A549 (cell line): ENCODE measurements at regions not wholly inside any gene's neighbourhood (a gene's known extent, or its start where the extent isn't known, plus 50 kb on each side); places are given as distances from the start of the nearest gene placed in this dataset.

Experiments
- ATAC-seq, 2 experiments: fragments of 200-7000 bp in 1 of 2; fragments of >200 bp in 1 of 2; cut with Nextera tagmentation in 1 of 2; cut with Tn5 transposase in 1 of 2; 3 replicates each; pipeline versions ENCODE4 v1.8.0 to v1.9.1; 2018 to 2020; ENCODE audit warnings: mild to moderate bottlenecking in 1 of 2, moderate library complexity in 1 of 2
- CTCF ChIA-PET: fragments of 300-600 bp; sonication (Branson Sonifier 250); formaldehyde crosslinking; extraction: SDS; loops from one replicate; lab custom pipeline; 2021; ENCODE audit warnings: antibody characterized with exemption, inconsistent platforms; lab: Yijun Ruan, JAX
- POLR2A ChIA-PET: fragments of 350-600 bp; formaldehyde crosslinking; extraction: SDS; loops from one replicate; lab custom pipeline; 2021; ENCODE audit warnings: antibody characterized with exemption, inconsistent platforms; lab: Yijun Ruan, JAX
- DNase-seq, 2 experiments: peaks; one replicate each; pipeline versions ENCODE4 v3.0.0 to v3.0.0-alpha.2; 2011 to 2016; ENCODE audit warnings: low read depth in 1 of 2, low spot score in 1 of 2
- FAIRE-seq: peaks from 2 replicates; lab custom pipeline; 2011; peaks lifted over from hg19 to GRCh38; lab: Jason Lieb, UNC
- H3K27ac ChIP-seq, 2 experiments: fragments of >200 bp; sonication (Bioruptor Twin); formaldehyde crosslinking; 3 replicates each; pipeline ENCODE4 v1.5.1; 2016 to 2017
- H3K4me1 ChIP-seq: fragments of >200 bp; sonication (Bioruptor Twin); formaldehyde crosslinking; 3 replicates; pipeline ENCODE4 v1.6.1; 2016
- H3K4me2 ChIP-seq: fragments of >200 bp; sonication (Bioruptor Twin); formaldehyde crosslinking; 3 replicates; pipeline ENCODE4 v1.6.1; 2016
- H3K4me3 ChIP-seq: fragments of >200 bp; sonication (Bioruptor Twin); formaldehyde crosslinking; 3 replicates; pipeline ENCODE4 v1.5.1; 2016
- H3K9me3 ChIP-seq: fragments of >200 bp; sonication (Bioruptor Twin); formaldehyde crosslinking; 3 replicates; pipeline ENCODE4 v1.6.1; 2016
- CBX8 ChIP-seq: fragments of 200-600 bp; sonication (generic); IDR thresholded peaks from 2 replicates; pipeline ENCODE4 v1.6.1; 2016
- CEBPB ChIP-seq, 2 experiments: fragments of >200 bp in 1 of 2; sonication (Bioruptor Twin) in 1 of 2; formaldehyde crosslinking in 1 of 2; IDR thresholded peaks; 2 replicates each; pipeline ENCODE4 v1.6.1; 2012 to 2016
- CHD4 ChIP-seq: fragments of 200-600 bp; sonication (generic); IDR thresholded peaks from 2 replicates; pipeline ENCODE4 v1.6.1; 2016; ENCODE audit warnings: antibody characterized with exemption, mild to moderate bottlenecking, borderline replicate concordance
- E2F6 ChIP-seq: IDR thresholded peaks from 2 replicates; pipeline ENCODE4 v1.6.1; 2012; ENCODE audit warnings: low read depth, borderline replicate concordance
- EHMT2 ChIP-seq: fragments of 200-600 bp; sonication (generic); IDR thresholded peaks from 2 replicates; pipeline ENCODE4 v1.6.1; 2016; ENCODE audit warnings: antibody characterized with exemption, low read depth, mild to moderate bottlenecking, moderate library complexity
- FOSL2 ChIP-seq, 2 experiments: fragments of 450-650 bp in 1 of 2; fragments of >200 bp in 1 of 2; sonication (Bioruptor Twin) in 1 of 2; formaldehyde crosslinking; IDR thresholded peaks; 2 replicates each; pipeline versions ENCODE4 v1.5.0 to v1.6.1; 2016 to 2020; ENCODE audit warnings: mild to moderate bottlenecking in 1 of 2, moderate library complexity in 1 of 2
- HEYL ChIP-seq: fragments of 250-450 bp; sonication (Bioruptor Pico); IDR thresholded peaks from 2 replicates; pipeline ENCODE4 v1.8.0; 2021; ENCODE audit warnings: mild to moderate bottlenecking, moderate library complexity
- KDM1A ChIP-seq: fragments of 200-600 bp; sonication (generic); IDR thresholded peaks from 2 replicates; pipeline ENCODE4 v1.6.1; 2016; ENCODE audit warnings: low read depth, mild to moderate bottlenecking
- KDM5A ChIP-seq: fragments of 200-600 bp; sonication (generic); IDR thresholded peaks from 2 replicates; pipeline ENCODE4 v1.6.1; 2016; ENCODE audit warnings: antibody characterized with exemption, mild to moderate bottlenecking
- MAFK ChIP-seq: fragments of 450-650 bp; IDR thresholded peaks from 2 replicates; pipeline ENCODE4 v1.6.1; 2014; ENCODE audit not compliant: partially characterized antibody
- MAZ ChIP-seq: fragments of 150-350 bp; IDR thresholded peaks from 2 replicates; pipeline ENCODE4 v1.6.1; 2014; ENCODE audit warnings: antibody characterized with exemption, low read depth, low read length, borderline replicate concordance
- POLR2A ChIP-seq: IDR thresholded peaks from 2 replicates; pipeline ENCODE4 v1.6.1; 2012; ENCODE audit warnings: mild to moderate bottlenecking, low read length
- POLR2AphosphoS2 ChIP-seq: conservative IDR thresholded peaks from 2 replicates; pipeline ENCODE4 v1.6.1; 2012; ENCODE audit warnings: low read length, improper control_type of control experiment, inconsistent platforms
- RARB ChIP-seq: fragments of 250-450 bp; sonication (Bioruptor Pico); IDR thresholded peaks from 2 replicates; pipeline ENCODE4 v1.8.0; 2021; ENCODE audit warnings: mild to moderate bottlenecking, moderate library complexity
- TFCP2L1 ChIP-seq: fragments of 250-450 bp; sonication (Bioruptor Pico); IDR thresholded peaks from 2 replicates; pipeline ENCODE4 v1.5.0; 2021; ENCODE audit warnings: mild to moderate bottlenecking
- USF2 ChIP-seq: fragments of 450-650 bp; IDR thresholded peaks from 2 replicates; pipeline ENCODE4 v1.6.1; 2014; ENCODE audit warnings: antibody characterized with exemption
- ZC3H11A ChIP-seq: fragments of 450-650 bp; IDR thresholded peaks from 2 replicates; pipeline ENCODE4 v1.6.1; 2014; ENCODE audit warnings: antibody characterized with exemption, mild to moderate bottlenecking
- ZFP36 ChIP-seq: fragments of 450-650 bp; IDR thresholded peaks from 2 replicates; pipeline ENCODE4 v1.6.1; 2014; ENCODE audit warnings: borderline replicate concordance; ENCODE audit not compliant: partially characterized antibody
- WGBS: methylation state at CpG from one replicate; pipeline ENCODE4 v1.1.6; 2017; ENCODE audit errors: missing lambda C conversion rate; 5-methylcytosine and 5-hydroxymethylcytosine counted together
- TF ChIP-seq, protein P1 (sequence below): fragments of 150-350 bp; IDR thresholded peaks from 2 replicates; pipeline ENCODE4 v1.6.1; 2014; ENCODE audit warnings: low read depth, mild to moderate bottlenecking, low read length
- TF ChIP-seq, protein P2 (sequence below): fragments of >200 bp; sonication (Bioruptor Twin); formaldehyde crosslinking; IDR thresholded peaks from 2 replicates; pipeline ENCODE4 v1.6.1; 2016

DNA sequence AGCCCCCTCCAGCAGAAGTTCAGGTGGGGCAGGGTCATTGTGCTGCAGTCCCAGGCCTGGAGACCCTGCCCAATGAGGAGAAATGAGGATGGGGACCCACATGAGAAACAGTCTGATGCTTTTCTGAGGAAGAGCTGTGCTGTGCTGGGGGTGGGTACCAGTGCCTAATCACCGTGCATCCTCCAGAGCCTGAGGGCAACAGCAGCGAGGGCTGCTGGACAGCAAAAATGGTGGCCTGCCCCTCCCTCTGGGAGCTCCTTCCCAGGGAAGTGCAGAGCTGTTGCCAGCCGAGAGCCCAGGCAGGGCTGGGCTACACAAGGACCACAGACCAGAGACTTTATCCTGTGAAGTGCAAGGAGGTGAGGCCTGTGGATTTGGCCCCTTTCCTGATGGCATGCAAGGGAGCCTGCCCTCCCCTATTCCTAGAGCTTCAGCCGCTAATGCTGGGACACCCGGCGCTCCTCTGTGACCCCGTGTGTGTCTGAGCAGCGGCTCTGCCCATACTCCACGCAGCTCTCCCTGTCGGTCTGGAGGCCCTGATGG is 134.8 kb downstream of the DSEL start:
- no peak overlapping the region for H3K27ac ChIP-seq
- no peak overlapping the region for H3K4me2 ChIP-seq
- 88% methylated on average over 5 of the region's 10 CpGs for WGBS
- TF ChIP-seq CBX8 = no peak
- H3K9me3 ChIP-seq = no peaks in the 10 kb centered on the region
- FAIRE-seq (no peak), DNase-seq (no peak), ATAC-seq (no peak)
- H3K4me3 ChIP-seq = no peak overlapping the region
- ChIA-PET CTCF (no interaction called here), POLR2A (no interaction called here)
- H3K4me1 ChIP-seq = peaks cover 5% of the 10 kb centered on the region; the same call in 2 of the 3 replicates

- ChIA-PET POLR2A (no interaction called here), CTCF (no interaction called here)
- TF ChIP-seq ZFP36 (no peak), POLR2AphosphoS2 (no peak), FOSL2 (IDR thresholded peaks at IDR 0.05) (no peak), FOSL2 (CRISPR knock-in tag; IDR thresholded peaks at IDR 0.05) (no peak), CBX8 (no peak), EHMT2 (no peak), ZC3H11A (no peak), CHD4 (no peak), MAFK (no peak), USF2 (no peak), POLR2A (no peak), E2F6 (no peak), HEYL (CRISPR knock-in tag) (no peak), CEBPB (IDR thresholded peaks at IDR 0.05) (no peak), KDM5A (no peak), KDM1A (no peak), TFCP2L1 (no peak), RARB (no peak)
- TF ChIP-seq, protein P1, sequence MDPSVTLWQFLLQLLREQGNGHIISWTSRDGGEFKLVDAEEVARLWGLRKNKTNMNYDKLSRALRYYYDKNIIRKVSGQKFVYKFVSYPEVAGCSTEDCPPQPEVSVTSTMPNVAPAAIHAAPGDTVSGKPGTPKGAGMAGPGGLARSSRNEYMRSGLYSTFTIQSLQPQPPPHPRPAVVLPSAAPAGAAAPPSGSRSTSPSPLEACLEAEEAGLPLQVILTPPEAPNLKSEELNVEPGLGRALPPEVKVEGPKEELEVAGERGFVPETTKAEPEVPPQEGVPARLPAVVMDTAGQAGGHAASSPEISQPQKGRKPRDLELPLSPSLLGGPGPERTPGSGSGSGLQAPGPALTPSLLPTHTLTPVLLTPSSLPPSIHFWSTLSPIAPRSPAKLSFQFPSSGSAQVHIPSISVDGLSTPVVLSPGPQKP = no peak
- no peak for ATAC-seq
- H3K4me3 ChIP-seq = no peak overlapping the region
- FAIRE-seq = no peak
- peaks cover 3% of the 10 kb centered on the region; the same call in 2 of the 3 replicates for H3K4me1 ChIP-seq
- H3K27ac ChIP-seq = no peak overlapping the region
- no peaks in the 10 kb centered on the region for H3K9me3 ChIP-seq
- H3K4me2 ChIP-seq = no peak overlapping the region
- WGBS = no CpG with 5 or more reads among the region's 3 CpGs
- DNase-seq = no peak
Observed at GRCh38 chr18:67380867-67381266, 135.7 kb downstream of the DSEL start.

- H3K4me2 ChIP-seq = no peak overlapping the region
- DNase-seq = no peak
- H3K27ac ChIP-seq = no peak overlapping the region
- WGBS = 83% methylated on average over 2 of the region's 2 CpGs
- TF ChIP-seq, protein P2, sequence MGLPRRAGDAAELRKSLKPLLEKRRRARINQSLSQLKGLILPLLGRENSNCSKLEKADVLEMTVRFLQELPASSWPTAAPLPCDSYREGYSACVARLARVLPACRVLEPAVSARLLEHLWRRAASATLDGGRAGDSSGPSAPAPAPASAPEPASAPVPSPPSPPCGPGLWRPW = no peak
- TF ChIP-seq, all 56 proteins: peak for 0
- POLR2A ChIA-PET = no interaction called here
- CTCF ChIA-PET = no interaction called here
- Histone ChIP-seq H3K4me3 (no peak overlapping the region), H3K4me1 (no peaks in the 10 kb centered on the region), H3K9me3 (no peaks in the 10 kb centered on the region)
- ATAC-seq (no peak), FAIRE-seq (no peak)
Observed at GRCh38 chr18:67379981-67380380, 136.5 kb downstream of the DSEL start.

DNA sequence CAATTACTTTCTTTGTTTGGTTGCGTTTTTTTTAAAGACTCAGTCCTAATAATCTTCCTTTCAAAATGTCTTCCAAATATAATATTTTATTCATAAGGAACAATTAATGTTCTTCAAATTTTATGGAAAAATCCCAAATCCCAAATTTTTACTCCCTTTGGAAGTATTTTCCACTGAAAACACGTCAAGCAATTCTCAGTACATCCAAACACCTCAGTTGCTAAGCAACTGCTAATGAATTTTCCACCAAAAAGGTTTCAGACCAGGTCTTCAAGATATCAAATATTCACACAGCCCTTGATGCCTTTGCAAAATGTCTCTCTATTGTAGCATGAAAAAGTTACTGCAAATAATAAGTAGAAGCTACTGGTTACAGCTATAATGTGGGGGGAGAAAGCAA is 140.1 kb downstream of the DSEL start:
- no peaks in the 10 kb centered on the region for H3K9me3 ChIP-seq
- TF ChIP-seq MAZ = no peak
- no peak overlapping the region for H3K4me3 ChIP-seq
- POLR2A ChIA-PET = no interaction called here
- no peak overlapping the region for H3K4me2 ChIP-seq
- no peak overlapping the region for H3K27ac ChIP-seq
- no peak for DNase-seq
- no peak for ATAC-seq
- no peak for FAIRE-seq
- 53% methylated on average over 2 of the region's 2 CpGs for WGBS
- no peaks in the 10 kb centered on the region for H3K4me1 ChIP-seq
- CTCF ChIA-PET = no interaction called here
